ENCODE measurements at regions not wholly inside any gene's neighbourhood (a gene's known extent, or its start where the extent isn't known, plus 50 kb on each side); places are given as distances from the start of the nearest gene placed in this dataset.

DNA sequence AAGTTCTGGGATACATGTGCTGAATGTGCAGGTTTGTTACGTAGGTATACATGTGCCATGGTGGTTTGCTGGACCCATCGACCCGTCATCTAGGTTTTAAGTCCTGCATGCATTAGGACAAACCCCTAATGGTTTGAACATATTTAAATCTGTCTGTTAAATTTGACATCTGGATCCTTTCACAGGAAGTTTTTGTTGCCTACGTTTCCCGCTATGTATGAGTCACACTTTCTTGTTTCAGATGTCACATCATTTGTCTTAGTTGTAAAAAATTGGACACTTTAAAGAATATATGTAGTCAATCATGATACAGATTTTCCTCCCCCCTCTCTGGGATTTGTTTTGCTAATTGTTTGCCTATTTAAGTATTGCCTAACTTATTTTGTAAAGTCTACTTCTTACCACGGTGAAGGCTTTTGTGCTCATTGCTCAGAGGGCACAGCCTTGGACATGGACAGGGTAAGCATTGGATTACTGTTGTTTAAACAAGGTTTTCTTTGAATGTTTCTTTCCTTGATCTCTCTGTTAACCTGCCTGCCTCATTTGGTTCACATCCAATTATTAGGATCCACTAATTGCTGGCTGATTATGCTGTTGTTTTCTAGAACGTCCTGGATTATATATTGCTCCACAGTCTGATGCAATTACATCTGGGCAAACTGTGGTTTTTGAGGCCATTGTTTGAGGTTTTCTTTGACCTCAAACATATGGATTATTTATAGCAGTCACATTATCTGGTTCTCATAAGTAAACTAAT, 1441.4 kb downstream of the AACS start:
- Histone ChIP-seq H3K9ac (replicated peaks; ENCODE audit: extremely low read depth, insufficient read depth, low read length) (no peak overlapping the region), H3K4me2 (ENCODE audit: insufficient read depth, low read length) (no peak overlapping the region), H3K9me3 (replicated peaks; ENCODE audit: control insufficient read depth, insufficient read depth, low read length) (no peaks in the 10 kb centered on the region), H3K9me1 (replicated peaks; ENCODE audit: control insufficient read depth, extremely low read depth, insufficient read depth, low read length) (no peaks in the 10 kb centered on the region), H3K27me3 (ENCODE audit: control insufficient read depth in 2 of 2, insufficient read depth in 2 of 2, low read length in 2 of 2) (no peaks in the 10 kb centered on the region), H3K79me2 (ENCODE audit: control insufficient read depth, insufficient read depth, low read length) (no peaks in the 10 kb centered on the region), H3K36me3 (ENCODE audit: control insufficient read depth in 2 of 2, extremely low read depth in 1 of 2, insufficient read depth in 2 of 2, low read length in 2 of 2) (no peaks in the 10 kb centered on the region), H3K4me1 (ENCODE audit: control insufficient read depth, extremely low read depth, insufficient read depth, low read length) (no peaks in the 10 kb centered on the region), H3K4me3 (replicated peaks in 1 of 3; ENCODE audit: insufficient read depth in 1 of 3, low read depth in 1 of 3, low read length in 3 of 3) (no peak overlapping the region), H4K20me1 (replicated peaks; ENCODE audit: control insufficient read depth, extremely low read depth, insufficient read depth, low read length) (no peaks in the 10 kb centered on the region), H3K27ac (ENCODE audit: insufficient read depth, low read depth, low read length) (no peak overlapping the region), H2AFZ (ENCODE audit: low read depth, low read length) (no peak overlapping the region)
- no TSS peak for BruUV-seq (replicated peaks)
- POLR2A ChIA-PET, result no interaction called here
- DNase-seq (ENCODE audit: low read depth, low spot score) (no peak), FAIRE-seq (no peak)
- dilution Hi-C loops (cut with MboI; ENCODE audit: extremely low pct_ligation_motif_present, low sequenced_read_pairs) (no loop called here), intact Hi-C loops (cut with micrococcal nuclease) (no loop called here)
- CTCF ChIA-PET, result no interaction called here
- TF ChIP-seq POLR2A (IDR thresholded peaks at IDR 0.05; ENCODE audit: low read depth, low read length), result no peak

DNA sequence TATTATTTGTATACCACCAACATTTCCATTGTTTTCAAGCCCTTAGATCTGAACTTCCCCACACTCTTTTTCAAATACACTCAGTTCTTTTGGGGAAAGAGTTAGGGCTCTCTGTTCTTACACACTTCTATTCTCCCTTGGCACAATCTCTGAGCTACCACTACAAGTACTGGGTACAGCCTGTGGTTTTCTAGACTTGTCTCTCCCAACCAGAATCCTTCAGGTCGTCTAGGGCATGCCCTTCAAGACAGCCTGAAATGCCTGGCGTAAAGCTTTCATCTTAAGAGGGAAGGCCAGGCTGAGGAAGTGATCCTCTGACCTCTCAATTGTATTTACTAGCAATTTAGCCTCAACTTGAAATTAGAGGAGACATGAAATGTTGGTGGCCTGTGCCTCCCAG, 1442.0 kb downstream of the AACS start:
- BruUV-seq (replicated peaks), result no TSS peak
- FAIRE-seq (no peak), DNase-seq (ENCODE audit: low read depth, low spot score) (no peak)
- CTCF ChIA-PET, result no interaction called here
- Histone ChIP-seq H3K9me3 (replicated peaks; ENCODE audit: control insufficient read depth, insufficient read depth, low read length) (no peaks in the 10 kb centered on the region), H3K4me3 (replicated peaks in 1 of 3; ENCODE audit: insufficient read depth in 1 of 3, low read depth in 1 of 3, low read length in 3 of 3) (no peak overlapping the region), H3K9me1 (replicated peaks; ENCODE audit: control insufficient read depth, extremely low read depth, insufficient read depth, low read length) (no peaks in the 10 kb centered on the region), H4K20me1 (replicated peaks; ENCODE audit: control insufficient read depth, extremely low read depth, insufficient read depth, low read length) (no peaks in the 10 kb centered on the region), H3K36me3 (ENCODE audit: control insufficient read depth in 2 of 2, extremely low read depth in 1 of 2, insufficient read depth in 2 of 2, low read length in 2 of 2) (no peaks in the 10 kb centered on the region), H3K79me2 (ENCODE audit: control insufficient read depth, insufficient read depth, low read length) (no peaks in the 10 kb centered on the region), H3K27me3 (ENCODE audit: control insufficient read depth in 2 of 2, insufficient read depth in 2 of 2, low read length in 2 of 2) (no peaks in the 10 kb centered on the region), H3K4me2 (ENCODE audit: insufficient read depth, low read length) (no peak overlapping the region), H3K9ac (replicated peaks; ENCODE audit: extremely low read depth, insufficient read depth, low read length) (no peak overlapping the region), H3K27ac (ENCODE audit: insufficient read depth, low read depth, low read length) (no peak overlapping the region), H2AFZ (ENCODE audit: low read depth, low read length) (no peak overlapping the region), H3K4me1 (ENCODE audit: control insufficient read depth, extremely low read depth, insufficient read depth, low read length) (no peaks in the 10 kb centered on the region)
- TF ChIP-seq, protein P1, sequence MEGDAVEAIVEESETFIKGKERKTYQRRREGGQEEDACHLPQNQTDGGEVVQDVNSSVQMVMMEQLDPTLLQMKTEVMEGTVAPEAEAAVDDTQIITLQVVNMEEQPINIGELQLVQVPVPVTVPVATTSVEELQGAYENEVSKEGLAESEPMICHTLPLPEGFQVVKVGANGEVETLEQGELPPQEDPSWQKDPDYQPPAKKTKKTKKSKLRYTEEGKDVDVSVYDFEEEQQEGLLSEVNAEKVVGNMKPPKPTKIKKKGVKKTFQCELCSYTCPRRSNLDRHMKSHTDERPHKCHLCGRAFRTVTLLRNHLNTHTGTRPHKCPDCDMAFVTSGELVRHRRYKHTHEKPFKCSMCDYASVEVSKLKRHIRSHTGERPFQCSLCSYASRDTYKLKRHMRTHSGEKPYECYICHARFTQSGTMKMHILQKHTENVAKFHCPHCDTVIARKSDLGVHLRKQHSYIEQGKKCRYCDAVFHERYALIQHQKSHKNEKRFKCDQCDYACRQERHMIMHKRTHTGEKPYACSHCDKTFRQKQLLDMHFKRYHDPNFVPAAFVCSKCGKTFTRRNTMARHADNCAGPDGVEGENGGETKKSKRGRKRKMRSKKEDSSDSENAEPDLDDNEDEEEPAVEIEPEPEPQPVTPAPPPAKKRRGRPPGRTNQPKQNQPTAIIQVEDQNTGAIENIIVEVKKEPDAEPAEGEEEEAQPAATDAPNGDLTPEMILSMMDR (IDR thresholded peaks at IDR 0.05; ENCODE audit: extremely low read depth in 1 of 2, insufficient read depth in 1 of 2, low read depth in 1 of 2, low read length in 2 of 2), result no peak
- TF ChIP-seq MYC (IDR thresholded peaks at IDR 0.05; ENCODE audit: low read depth, low read length) (no peak), JUN (IDR thresholded peaks at IDR 0.05; ENCODE audit: borderline replicate concordance, insufficient read depth, insufficient read length, low read depth) (no peak), POLR2AphosphoS5 (IDR thresholded peaks at IDR 0.05; ENCODE audit: insufficient read depth, low read depth, low read length) (no peak), FOS (IDR thresholded peaks at IDR 0.05; ENCODE audit: borderline replicate concordance, insufficient read depth, low read length) (no peak)
- TF ChIP-seq, protein P2, sequence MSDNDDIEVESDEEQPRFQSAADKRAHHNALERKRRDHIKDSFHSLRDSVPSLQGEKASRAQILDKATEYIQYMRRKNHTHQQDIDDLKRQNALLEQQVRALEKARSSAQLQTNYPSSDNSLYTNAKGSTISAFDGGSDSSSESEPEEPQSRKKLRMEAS (IDR thresholded peaks at IDR 0.05; ENCODE audit: insufficient read depth, insufficient read length), result no peak
- dilution Hi-C loops (cut with MboI; ENCODE audit: extremely low pct_ligation_motif_present, low sequenced_read_pairs) (no loop called here), intact Hi-C loops (cut with micrococcal nuclease) (no loop called here)
- POLR2A ChIA-PET, result no interaction called here

Measured in endothelial cell of umbilical vein (primary cell).